GM06990 (cell line): ENCODE measurements at regions not wholly inside any gene's neighbourhood (a gene's known extent, or its start where the extent isn't known, plus 50 kb on each side); places are given as distances from the start of the nearest gene placed in this dataset.

Experiments used
- DNase-seq: peaks from one replicate; pipeline ENCODE4 v3.0.0-alpha.2; 2011; ENCODE audit not compliant: insufficient read length; ENCODE audit errors: extremely low read depth
- H3K27me3 ChIP-seq: replicated peaks from 2 replicates; pipeline ENCODE4 v1.6.0; 2011; ENCODE audit warnings: low read length; ENCODE audit not compliant: control insufficient read depth, insufficient read depth
- H3K36me3 ChIP-seq: 2 replicates; pipeline ENCODE4 v1.5.1; 2011; ENCODE audit warnings: low read length; ENCODE audit not compliant: control insufficient read depth, insufficient read depth
- H3K4me3 ChIP-seq: replicated peaks from 2 replicates; pipeline ENCODE4 v1.5.1; 2011; ENCODE audit warnings: low read depth, mild to moderate bottlenecking, control low read depth, low read length
- CTCF ChIP-seq: IDR thresholded peaks from 2 replicates; pipeline ENCODE4 v1.5.1; 2011; ENCODE audit warnings: low read length, control low read depth, mild to moderate bottlenecking, inconsistent platforms; ENCODE audit not compliant: insufficient read depth, poor library complexity, severe bottlenecking

GRCh38 chr14:31987721-31988120, 89.4 kb upstream of the ARHGAP5 start:
- DNase-seq, result no peak
- no peak overlapping the region for H3K4me3 ChIP-seq
- no peak for TF ChIP-seq CTCF

GRCh38 chr14:31988244-31988643, 88.9 kb upstream of the ARHGAP5 start:
- H3K36me3 ChIP-seq, result no peaks in the 10 kb centered on the region
- DNase-seq, result no peak
- H3K27me3 ChIP-seq, result no peaks in the 10 kb centered on the region
- H3K4me3 ChIP-seq, result no peak overlapping the region
- TF ChIP-seq CTCF, result no peak

More at GRCh38 chr14:31987721-31988120, 89.4 kb upstream of the ARHGAP5 start:
- Histone ChIP-seq H3K36me3 (no peaks in the 10 kb centered on the region), H3K27me3 (no peaks in the 10 kb centered on the region)

GRCh38 chr14:31990183-31990857, 86.8 kb upstream of the ARHGAP5 start:
- no peaks in the 10 kb centered on the region for H3K36me3 ChIP-seq
- no peak for TF ChIP-seq CTCF
- no peak overlapping the region for H3K4me3 ChIP-seq
- no peaks in the 10 kb centered on the region for H3K27me3 ChIP-seq
- DNase-seq, result no peak

GRCh38 chr14:31990926-31991572, 86.1 kb upstream of the ARHGAP5 start:
- DNase-seq, result no peak
- Histone ChIP-seq H3K36me3 (no peaks in the 10 kb centered on the region), H3K4me3 (no peak overlapping the region), H3K27me3 (no peaks in the 10 kb centered on the region)
- no peak for TF ChIP-seq CTCF

- Histone ChIP-seq H3K27me3 (no peaks in the 10 kb centered on the region), H3K4me3 (no peak overlapping the region), H3K36me3 (no peaks in the 10 kb centered on the region)
- TF ChIP-seq CTCF, result no peak
- DNase-seq, result no peak
Observed at GRCh38 chr14:31992011-31992447, 85.1 kb upstream of the ARHGAP5 start.
